Neural cell (in vitro differentiated cells): ENCODE measurements at regions not wholly inside any gene's neighbourhood (a gene's known extent, or its start where the extent isn't known, plus 50 kb on each side); places are given as distances from the start of the nearest gene placed in this dataset.

Experiments
- H2AFZ ChIP-seq: fragments of 200-600, 300-800 bp; sonication (generic), shearing (Covaris generic); 2 replicates; pipeline ENCODE4 v1.6.0; 2014; ENCODE audit warnings: low read depth, mild to moderate bottlenecking, antibody characterized with exemption, low read length, moderate library complexity
- H3F3A ChIP-seq: fragments of 200-600 bp; shearing (Covaris generic); 2 replicates; pipeline ENCODE4 v1.6.1; 2016; ENCODE audit warnings: mild to moderate bottlenecking, moderate library complexity, mixed read lengths, antibody characterized with exemption, low read length; ENCODE audit not compliant: insufficient read depth, poor library complexity, severe bottlenecking
- H3K27ac ChIP-seq: fragments of 200-600, 300-800 bp; sonication (generic), shearing (Covaris generic); 2 replicates; pipeline ENCODE4 v1.5.1; 2014; ENCODE audit warnings: mild to moderate bottlenecking, low read length, moderate library complexity
- H3K27me3 ChIP-seq: fragments of 300-800, 200-600 bp; sonication (generic), shearing (Covaris generic); 2 replicates; pipeline ENCODE4 v1.6.0; 2014; ENCODE audit warnings: mild to moderate bottlenecking, low read depth, low read length, moderate library complexity; ENCODE audit not compliant: insufficient read depth
- H3K36me3 ChIP-seq: fragments of 300-800, 200-600 bp; sonication (generic), shearing (Covaris generic); 2 replicates; pipeline ENCODE4 v1.5.1; 2014; ENCODE audit warnings: mild to moderate bottlenecking, antibody characterized with exemption, low read length, moderate library complexity; ENCODE audit not compliant: insufficient read depth
- H3K4me2 ChIP-seq: fragments of 300-800, 200-600 bp; sonication (generic), shearing (Covaris generic); 2 replicates; pipeline ENCODE4 v1.6.0; 2014; ENCODE audit warnings: mild to moderate bottlenecking, low read length
- H3K4me3 ChIP-seq: fragments of 300-800, 200-600 bp; sonication (generic), shearing (Covaris generic); 2 replicates; pipeline ENCODE4 v1.5.1; 2014; ENCODE audit warnings: mild to moderate bottlenecking, low read length, moderate library complexity
- H3K79me2 ChIP-seq: fragments of 200-600 bp; shearing (Covaris generic); replicated peaks from 2 replicates; pipeline ENCODE4 v1.6.0; 2014; ENCODE audit warnings: mild to moderate bottlenecking, low read length, moderate library complexity; ENCODE audit not compliant: insufficient read depth
- H3K9ac ChIP-seq: fragments of 300-800, 200-600 bp; sonication (generic), shearing (Covaris generic); 2 replicates; pipeline ENCODE4 v1.6.1; 2016; ENCODE audit warnings: mild to moderate bottlenecking, low read length, mixed read lengths
- H3K9me2 ChIP-seq: fragments of 200-600 bp; shearing (Covaris generic); 2 replicates; pipeline ENCODE4 v1.6.1; 2016; ENCODE audit warnings: mild to moderate bottlenecking, low read length, mixed read lengths; ENCODE audit not compliant: insufficient read depth
- H3K9me3 ChIP-seq: fragments of 200-600, 300-800 bp; sonication (generic), shearing (Covaris generic); 2 replicates; pipeline ENCODE4 v1.6.1; 2016; ENCODE audit warnings: mild to moderate bottlenecking, mixed run types, low read length, moderate library complexity, mixed read lengths
- H4K20me1 ChIP-seq: fragments of 200-600 bp; shearing (Covaris generic); 2 replicates; pipeline ENCODE4 v1.6.1; 2016; ENCODE audit warnings: mild to moderate bottlenecking, mixed run types; ENCODE audit not compliant: insufficient read depth
- EP300 ChIP-seq: fragments of 450-650 bp; conservative IDR thresholded peaks from 2 replicates; pipeline ENCODE4 v1.6.1; 2014; ENCODE audit warnings: antibody characterized with exemption, mild to moderate bottlenecking, moderate library complexity; ENCODE audit not compliant: poor library complexity, severe bottlenecking
- EZH2 ChIP-seq: fragments of 200-600, 300-800 bp; shearing (Covaris generic), sonication (generic); IDR thresholded peaks from 2 replicates; pipeline ENCODE4 v1.6.1; 2014; ENCODE audit warnings: antibody characterized with exemption, low read length, borderline replicate concordance, mild to moderate bottlenecking; ENCODE audit not compliant: insufficient read depth, poor library complexity, severe bottlenecking
- MXI1 ChIP-seq: fragments of 450-650 bp; conservative IDR thresholded peaks from 2 replicates; pipeline ENCODE4 v1.6.1; 2014; ENCODE audit warnings: antibody characterized with exemption, mild to moderate bottlenecking; ENCODE audit not compliant: poor library complexity, severe bottlenecking
- POLR2AphosphoS5 ChIP-seq: IDR thresholded peaks from 2 replicates; pipeline ENCODE4 v1.6.1; 2012
- RAD21 ChIP-seq: fragments of 450-650 bp; conservative IDR thresholded peaks from 2 replicates; pipeline ENCODE4 v1.6.1; 2014; ENCODE audit warnings: antibody characterized with exemption, mild to moderate bottlenecking, moderate library complexity
- SMC3 ChIP-seq: fragments of 450-650 bp; conservative IDR thresholded peaks from 2 replicates; pipeline ENCODE4 v1.6.1; 2014; ENCODE audit warnings: antibody characterized with exemption, mild to moderate bottlenecking, moderate library complexity; ENCODE audit not compliant: poor library complexity
- TAF1 ChIP-seq: IDR thresholded peaks from 2 replicates; pipeline ENCODE4 v1.6.1; 2012; ENCODE audit warnings: low read depth
- TF ChIP-seq, protein P1 (sequence below): fragments of 450-650 bp; IDR thresholded peaks from 2 replicates; pipeline ENCODE4 v1.5.1; 2014; ENCODE audit warnings: antibody characterized with exemption, mild to moderate bottlenecking, moderate library complexity; ENCODE audit not compliant: poor library complexity, severe bottlenecking
- TF ChIP-seq, protein P2 (sequence below): IDR thresholded peaks from 2 replicates; pipeline ENCODE4 v1.6.1; 2012; ENCODE audit warnings: borderline replicate concordance

DNA sequence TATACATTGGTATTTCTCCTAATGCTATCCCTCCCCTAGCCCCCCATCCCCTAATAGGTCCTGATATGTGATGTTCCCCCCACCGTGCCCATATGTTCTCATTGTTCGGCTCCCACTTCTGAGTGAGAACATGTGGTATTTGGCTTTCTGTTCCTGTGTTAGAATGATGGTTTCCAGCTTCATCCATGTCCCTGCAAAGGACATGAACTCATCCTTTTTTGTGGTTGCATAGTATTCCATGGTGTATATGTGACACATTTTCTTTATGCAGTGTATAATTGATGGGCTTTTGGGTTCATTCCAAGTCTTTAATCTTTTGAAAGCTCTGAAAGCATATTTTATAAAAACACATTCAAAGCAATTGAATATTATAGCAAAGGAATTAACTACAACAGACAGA lies 1169.4 kb upstream of the ZEB2 start:
- H3F3A ChIP-seq: no peaks in the 10 kb centered on the region
- no peak overlapping the region for H3K9ac ChIP-seq
- no peak overlapping the region for H3K4me2 ChIP-seq
- H3K36me3 ChIP-seq: no peaks in the 10 kb centered on the region
- no peaks in the 10 kb centered on the region for H3K79me2 ChIP-seq
- H3K9me2 ChIP-seq: no peaks in the 10 kb centered on the region
- H3K27ac ChIP-seq: no peak overlapping the region
- no peaks in the 10 kb centered on the region for H4K20me1 ChIP-seq
- no peak overlapping the region for H3K4me3 ChIP-seq
- no peaks in the 10 kb centered on the region for H3K9me3 ChIP-seq
- no peak overlapping the region for H2AFZ ChIP-seq
- TF ChIP-seq, protein P1, sequence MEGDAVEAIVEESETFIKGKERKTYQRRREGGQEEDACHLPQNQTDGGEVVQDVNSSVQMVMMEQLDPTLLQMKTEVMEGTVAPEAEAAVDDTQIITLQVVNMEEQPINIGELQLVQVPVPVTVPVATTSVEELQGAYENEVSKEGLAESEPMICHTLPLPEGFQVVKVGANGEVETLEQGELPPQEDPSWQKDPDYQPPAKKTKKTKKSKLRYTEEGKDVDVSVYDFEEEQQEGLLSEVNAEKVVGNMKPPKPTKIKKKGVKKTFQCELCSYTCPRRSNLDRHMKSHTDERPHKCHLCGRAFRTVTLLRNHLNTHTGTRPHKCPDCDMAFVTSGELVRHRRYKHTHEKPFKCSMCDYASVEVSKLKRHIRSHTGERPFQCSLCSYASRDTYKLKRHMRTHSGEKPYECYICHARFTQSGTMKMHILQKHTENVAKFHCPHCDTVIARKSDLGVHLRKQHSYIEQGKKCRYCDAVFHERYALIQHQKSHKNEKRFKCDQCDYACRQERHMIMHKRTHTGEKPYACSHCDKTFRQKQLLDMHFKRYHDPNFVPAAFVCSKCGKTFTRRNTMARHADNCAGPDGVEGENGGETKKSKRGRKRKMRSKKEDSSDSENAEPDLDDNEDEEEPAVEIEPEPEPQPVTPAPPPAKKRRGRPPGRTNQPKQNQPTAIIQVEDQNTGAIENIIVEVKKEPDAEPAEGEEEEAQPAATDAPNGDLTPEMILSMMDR: no peak
- no peak for TF ChIP-seq EP300
- H3K27me3 ChIP-seq: no peaks in the 10 kb centered on the region

DNA sequence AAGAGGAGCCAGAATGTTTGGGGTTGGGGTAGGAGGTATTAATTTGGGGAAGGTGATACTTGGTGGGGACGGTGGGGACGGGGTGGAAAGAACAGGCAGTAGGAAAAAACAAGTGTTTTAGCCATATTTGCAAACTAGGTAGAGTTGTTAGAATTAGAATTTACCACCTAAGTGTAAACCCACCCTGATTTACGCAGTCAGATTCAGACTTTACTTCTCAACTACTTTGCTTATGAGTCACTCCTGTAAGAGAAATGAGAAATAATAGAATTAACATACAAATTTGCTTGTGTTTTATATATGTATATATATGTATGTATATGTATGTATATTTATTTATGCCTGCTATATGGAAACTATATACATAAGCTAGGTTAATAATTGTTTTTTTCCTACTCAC lies 1168.2 kb upstream of the ZEB2 start:
- Histone ChIP-seq H2AFZ (no peak overlapping the region), H3K4me3 (no peak overlapping the region), H3K9me2 (no peaks in the 10 kb centered on the region), H3K9ac (no peak overlapping the region), H3K36me3 (no peaks in the 10 kb centered on the region), H3K27me3 (no peaks in the 10 kb centered on the region), H4K20me1 (no peaks in the 10 kb centered on the region), H3K27ac (no peak overlapping the region), H3K9me3 (no peaks in the 10 kb centered on the region), H3K79me2 (no peaks in the 10 kb centered on the region), H3K4me2 (no peak overlapping the region), H3F3A (no peaks in the 10 kb centered on the region)
- TF ChIP-seq MXI1: no peak
- no peak for TF ChIP-seq SMC3
- no peak for TF ChIP-seq POLR2AphosphoS5
- TF ChIP-seq, protein P2, sequence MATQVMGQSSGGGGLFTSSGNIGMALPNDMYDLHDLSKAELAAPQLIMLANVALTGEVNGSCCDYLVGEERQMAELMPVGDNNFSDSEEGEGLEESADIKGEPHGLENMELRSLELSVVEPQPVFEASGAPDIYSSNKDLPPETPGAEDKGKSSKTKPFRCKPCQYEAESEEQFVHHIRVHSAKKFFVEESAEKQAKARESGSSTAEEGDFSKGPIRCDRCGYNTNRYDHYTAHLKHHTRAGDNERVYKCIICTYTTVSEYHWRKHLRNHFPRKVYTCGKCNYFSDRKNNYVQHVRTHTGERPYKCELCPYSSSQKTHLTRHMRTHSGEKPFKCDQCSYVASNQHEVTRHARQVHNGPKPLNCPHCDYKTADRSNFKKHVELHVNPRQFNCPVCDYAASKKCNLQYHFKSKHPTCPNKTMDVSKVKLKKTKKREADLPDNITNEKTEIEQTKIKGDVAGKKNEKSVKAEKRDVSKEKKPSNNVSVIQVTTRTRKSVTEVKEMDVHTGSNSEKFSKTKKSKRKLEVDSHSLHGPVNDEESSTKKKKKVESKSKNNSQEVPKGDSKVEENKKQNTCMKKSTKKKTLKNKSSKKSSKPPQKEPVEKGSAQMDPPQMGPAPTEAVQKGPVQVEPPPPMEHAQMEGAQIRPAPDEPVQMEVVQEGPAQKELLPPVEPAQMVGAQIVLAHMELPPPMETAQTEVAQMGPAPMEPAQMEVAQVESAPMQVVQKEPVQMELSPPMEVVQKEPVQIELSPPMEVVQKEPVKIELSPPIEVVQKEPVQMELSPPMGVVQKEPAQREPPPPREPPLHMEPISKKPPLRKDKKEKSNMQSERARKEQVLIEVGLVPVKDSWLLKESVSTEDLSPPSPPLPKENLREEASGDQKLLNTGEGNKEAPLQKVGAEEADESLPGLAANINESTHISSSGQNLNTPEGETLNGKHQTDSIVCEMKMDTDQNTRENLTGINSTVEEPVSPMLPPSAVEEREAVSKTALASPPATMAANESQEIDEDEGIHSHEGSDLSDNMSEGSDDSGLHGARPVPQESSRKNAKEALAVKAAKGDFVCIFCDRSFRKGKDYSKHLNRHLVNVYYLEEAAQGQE: no peak

DNA sequence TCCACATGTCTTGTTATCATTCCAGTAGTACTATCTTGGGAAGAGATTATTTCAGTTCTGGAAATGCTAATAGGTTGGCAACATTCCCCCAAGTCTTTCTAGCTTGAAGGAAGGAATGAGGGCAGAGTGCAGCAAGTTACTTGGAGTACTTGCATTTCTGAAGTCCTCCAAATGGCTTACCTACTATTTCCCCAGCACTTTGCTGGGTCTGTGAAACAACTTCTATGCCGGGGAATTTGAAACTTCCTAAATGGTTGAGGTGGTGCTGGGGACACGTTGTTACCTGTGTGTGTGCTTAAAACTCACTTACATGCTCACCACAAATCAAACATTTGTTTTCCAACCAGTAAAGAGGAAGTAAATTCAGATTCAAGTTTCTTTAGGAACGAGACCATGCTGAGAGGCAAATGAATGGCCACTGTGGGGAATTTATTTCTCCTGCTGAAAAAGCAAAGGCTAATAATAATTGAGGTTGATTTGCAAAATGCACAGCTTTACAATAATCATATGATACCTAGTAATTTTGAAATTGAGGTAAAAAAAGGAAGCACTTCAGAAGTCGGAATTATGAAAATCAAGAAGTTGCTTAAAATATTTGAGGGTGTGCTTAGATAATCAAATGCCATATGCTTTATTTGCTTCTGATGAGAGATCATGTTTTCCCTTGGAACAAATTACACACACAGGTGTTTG lies 1167.7 kb upstream of the ZEB2 start:
- H2AFZ ChIP-seq: no peak overlapping the region

More for the DNA sequence above, 1167.7 kb upstream of the ZEB2 start:
- TF ChIP-seq TAF1: no peak
- TF ChIP-seq EZH2: no peak
- TF ChIP-seq, protein P1: no peak
- TF ChIP-seq EP300: no peak
- no peak for TF ChIP-seq SMC3
- TF ChIP-seq, protein P2: no peak
- no peak for TF ChIP-seq POLR2AphosphoS5
- no peak for TF ChIP-seq MXI1
- TF ChIP-seq RAD21: no peak
- no peak overlapping the region for H3K4me3 ChIP-seq
- no peak overlapping the region for H3K27ac ChIP-seq
- H3K27me3 ChIP-seq: no peaks in the 10 kb centered on the region
- no peaks in the 10 kb centered on the region for H3K9me3 ChIP-seq
- no peak overlapping the region for H3K9ac ChIP-seq
- H3F3A ChIP-seq: no peaks in the 10 kb centered on the region
- H3K9me2 ChIP-seq: no peaks in the 10 kb centered on the region
- no peaks in the 10 kb centered on the region for H4K20me1 ChIP-seq
- H3K36me3 ChIP-seq: no peaks in the 10 kb centered on the region
- no peak overlapping the region for H3K4me2 ChIP-seq
- H3K79me2 ChIP-seq: no peaks in the 10 kb centered on the region
